NCI-H1092 (cell line): ENCODE measurements at regions not wholly inside any gene's neighbourhood (a gene's known extent, or its start where the extent isn't known, plus 50 kb on each side); places are given as distances from the start of the nearest gene placed in this dataset.

Source experiments
- DNase-seq: peaks from one replicate; lab custom pipeline; 2025; lab: John Stamatoyannopoulos, UW

DNA sequence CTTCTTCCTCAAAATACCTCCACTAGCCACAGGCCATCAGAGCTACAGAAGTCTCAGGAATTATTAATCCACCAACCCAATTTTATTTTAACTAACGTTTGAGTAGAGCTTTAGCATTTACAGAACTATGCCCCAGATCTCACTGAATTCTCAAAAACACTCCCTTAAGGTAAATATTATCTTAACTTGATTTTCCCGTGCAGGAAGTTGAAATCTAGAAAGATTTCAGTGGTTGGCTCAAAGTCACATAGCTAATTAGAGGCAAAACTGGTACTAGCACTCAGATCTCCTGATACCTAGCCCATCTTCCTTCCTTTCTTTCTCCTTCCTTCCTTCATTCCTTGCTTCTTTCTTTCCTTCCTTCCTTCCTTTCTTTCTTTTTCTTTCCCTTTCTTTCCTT is 298.3 kb downstream of the ENC1 start:
- no peak for DNase-seq

DNA sequence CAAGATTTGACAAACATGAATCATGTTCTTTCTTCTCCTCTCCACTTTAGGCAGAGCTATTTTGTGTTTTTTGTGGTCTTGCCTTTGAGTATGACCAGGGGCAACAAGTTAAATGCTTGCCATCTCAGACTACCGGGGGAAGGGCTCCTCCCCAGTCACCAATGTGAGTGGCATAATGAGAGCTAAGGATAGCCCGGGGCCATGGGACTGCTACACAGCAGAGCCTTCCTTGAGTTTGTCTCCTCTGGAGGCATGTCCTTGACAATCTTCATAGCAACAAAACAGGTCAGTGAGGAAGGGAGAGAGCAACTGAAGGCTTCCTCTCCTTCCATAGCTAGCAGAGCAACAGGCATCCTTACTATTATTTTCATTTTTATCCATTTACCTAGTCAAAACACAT is 299.3 kb downstream of the ENC1 start:
- no peak for DNase-seq

- no peak for DNase-seq
These were observed 300.1 kb downstream of the ENC1 start for GRCh38 chr5:74340476-74340875.

DNA sequence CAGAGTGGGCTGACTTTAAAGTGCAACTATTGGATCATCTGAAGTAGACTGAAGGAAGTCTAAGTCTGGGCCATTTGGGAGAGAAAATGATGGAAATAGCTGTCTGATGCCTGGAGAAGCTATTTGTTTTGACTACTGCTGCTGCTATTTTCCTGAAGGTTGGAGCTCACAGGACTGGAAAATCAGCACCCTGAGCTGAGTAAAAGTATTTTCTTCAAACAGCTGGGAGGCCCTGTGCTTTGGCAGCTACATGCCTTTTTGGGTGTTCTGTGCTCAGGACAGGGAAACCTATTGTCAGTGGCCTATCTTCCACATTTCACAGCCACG is 302.6 kb downstream of the ENC1 start:
- DNase-seq: no peak

DNA sequence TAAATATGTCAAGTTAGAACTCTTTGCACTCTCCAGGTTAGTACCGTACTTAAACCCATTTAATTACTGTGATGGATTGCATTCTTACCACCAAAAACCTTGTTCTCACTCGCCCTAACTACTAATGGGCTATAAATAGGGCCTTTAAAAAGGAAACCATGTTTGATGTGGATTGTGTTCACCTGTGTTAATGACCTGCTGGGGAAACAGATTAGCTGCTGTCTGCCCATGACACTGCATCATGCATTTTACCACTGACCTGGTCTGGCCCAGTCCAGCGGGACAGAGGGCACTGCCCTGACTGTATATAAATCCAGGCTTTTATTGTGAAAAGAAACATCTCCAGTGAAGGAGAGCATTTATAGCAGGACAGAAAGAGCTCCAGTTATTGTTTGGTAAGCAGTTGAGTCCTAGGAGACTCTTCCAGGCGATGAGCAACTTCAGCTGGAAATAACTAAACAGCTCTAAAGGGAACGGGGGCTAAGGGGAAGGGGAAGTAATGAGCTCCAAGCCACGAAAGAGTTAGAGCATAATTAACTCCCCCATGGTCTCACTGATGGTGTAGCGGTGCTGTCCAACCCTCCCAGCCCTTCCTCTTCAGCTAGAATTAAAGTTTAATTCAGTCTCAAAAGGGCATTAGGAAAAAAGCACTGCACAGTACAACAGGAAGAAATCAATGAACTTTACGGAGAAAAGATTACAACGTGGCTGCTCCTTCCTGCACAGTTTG is 303.1 kb downstream of the ENC1 start:
- DNase-seq: no peak

DNA sequence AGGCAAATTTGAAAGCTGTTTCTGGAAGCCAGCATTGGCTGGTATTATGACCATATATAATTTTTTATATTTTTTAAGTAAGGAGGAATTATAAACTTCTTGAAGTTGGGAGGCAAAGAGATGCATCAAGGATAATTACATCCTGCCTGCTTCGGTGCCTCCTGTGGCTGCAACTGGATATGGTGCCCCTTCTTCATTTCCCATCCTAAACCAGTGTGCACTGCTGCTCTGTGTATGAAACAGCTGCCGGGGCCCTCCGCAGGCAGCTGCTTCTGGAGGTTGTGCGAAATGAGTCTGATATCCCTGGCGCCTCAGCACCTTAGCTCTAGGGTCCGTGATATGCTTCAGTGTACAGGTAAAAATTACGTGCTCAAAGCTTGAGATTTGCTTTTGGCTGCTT is 304.2 kb downstream of the ENC1 start:
- peak; percentile 21 for DNase-seq

GRCh38 chr5:74334762-74335384 is 305.7 kb downstream of the ENC1 start:
- no peak for DNase-seq

DNA sequence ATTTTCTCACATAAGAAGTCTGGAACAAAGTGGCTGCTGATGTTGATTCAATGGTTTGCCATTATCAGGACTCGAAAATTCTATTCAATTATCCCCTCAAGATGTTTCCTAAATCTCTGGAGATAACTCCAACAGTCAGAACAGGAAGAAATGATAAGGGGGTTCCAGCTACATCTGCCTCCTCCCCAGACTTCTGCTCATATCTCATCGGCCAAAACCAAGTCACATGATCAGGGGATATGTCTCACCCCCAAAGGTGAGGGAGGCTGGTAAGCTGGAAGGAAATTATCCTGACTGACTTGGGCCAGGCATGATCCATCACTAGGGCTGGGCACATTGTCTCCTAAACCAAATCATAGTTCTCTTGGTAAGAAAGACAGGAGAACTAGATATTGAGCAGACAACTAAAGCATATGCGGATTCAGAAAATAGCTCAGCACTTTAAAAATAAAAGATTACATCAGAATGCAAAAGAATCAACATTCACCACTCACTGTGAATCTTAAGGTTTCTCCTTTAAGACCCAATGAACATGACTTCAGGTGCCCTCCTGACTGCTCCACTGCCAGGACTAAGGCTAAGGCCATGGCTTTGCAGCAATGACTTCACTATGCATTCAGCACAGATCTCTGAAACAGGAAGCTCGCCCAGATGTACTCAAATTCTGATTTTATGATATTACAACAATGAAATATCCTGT is 306.3 kb downstream of the ENC1 start:
- DNase-seq: no peak

- no peak for DNase-seq
These were observed 307.1 kb downstream of the ENC1 start for GRCh38 chr5:74333430-74333829.

GRCh38 chr5:74332682-74333081 is 307.8 kb downstream of the ENC1 start:
- DNase-seq: no peak

GRCh38 chr5:74332006-74332405 is 308.5 kb downstream of the ENC1 start:
- DNase-seq: no peak

DNA sequence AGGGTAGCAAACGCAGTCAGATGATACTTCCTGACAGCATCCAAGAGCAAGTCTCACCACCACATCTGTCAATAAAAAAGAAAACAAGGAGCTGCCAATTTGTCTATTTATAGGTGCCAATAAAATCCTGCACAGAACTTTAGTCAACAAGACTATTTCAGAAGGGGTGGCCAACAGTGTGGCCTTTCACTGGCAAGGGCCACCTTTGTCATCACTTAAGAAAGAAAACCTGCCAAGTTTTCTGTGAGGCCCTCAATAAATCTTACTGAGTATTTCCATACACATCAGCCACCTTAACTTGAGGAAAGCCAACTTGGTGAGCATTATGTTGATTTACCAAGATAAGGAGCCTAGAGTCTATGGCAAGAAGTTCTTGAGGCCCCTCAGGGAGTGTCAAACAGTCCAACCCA is 312.3 kb downstream of the ENC1 start:
- DNase-seq: no peak

- no peak for DNase-seq
These were observed 313.2 kb downstream of the ENC1 start for GRCh38 chr5:74327339-74327685.

DNA sequence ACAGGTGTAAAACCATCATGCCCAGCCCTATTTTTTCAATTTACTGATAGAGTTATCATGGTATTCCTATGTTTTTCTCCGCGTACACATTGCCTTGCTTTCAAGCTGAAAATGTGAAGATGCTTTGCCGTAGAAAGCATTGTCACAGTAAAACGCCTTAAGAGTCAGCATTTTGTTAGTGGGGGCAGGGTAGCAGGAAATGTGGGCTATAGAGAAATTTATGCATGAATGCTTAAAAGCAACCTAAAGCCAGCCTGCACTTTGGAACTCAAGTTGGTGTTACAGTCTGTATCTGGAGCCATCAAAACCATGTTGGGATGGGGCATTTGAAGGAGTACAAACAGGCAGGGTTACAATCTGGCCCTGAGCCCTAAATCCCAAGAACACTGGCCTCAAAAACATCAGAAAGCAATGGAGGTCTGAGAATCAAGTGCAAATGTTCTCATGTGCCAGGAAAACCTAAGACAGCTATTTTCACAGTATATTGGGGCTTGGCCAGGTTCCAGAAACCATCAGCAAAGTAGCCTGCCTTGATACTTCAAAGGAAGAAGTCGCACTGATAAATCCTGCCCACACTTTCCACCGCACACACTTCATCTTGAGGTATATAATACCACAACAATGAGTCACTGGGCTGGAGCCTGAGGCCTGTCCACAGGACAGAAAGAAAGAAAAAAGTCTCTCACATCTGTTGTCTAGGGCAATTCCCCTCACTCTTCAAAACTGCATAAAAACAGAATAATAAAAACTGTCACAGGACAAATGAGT is 313.8 kb downstream of the ENC1 start:
- no peak for DNase-seq

GRCh38 chr5:74325866-74326265 is 314.7 kb downstream of the ENC1 start:
- DNase-seq: no peak

DNA sequence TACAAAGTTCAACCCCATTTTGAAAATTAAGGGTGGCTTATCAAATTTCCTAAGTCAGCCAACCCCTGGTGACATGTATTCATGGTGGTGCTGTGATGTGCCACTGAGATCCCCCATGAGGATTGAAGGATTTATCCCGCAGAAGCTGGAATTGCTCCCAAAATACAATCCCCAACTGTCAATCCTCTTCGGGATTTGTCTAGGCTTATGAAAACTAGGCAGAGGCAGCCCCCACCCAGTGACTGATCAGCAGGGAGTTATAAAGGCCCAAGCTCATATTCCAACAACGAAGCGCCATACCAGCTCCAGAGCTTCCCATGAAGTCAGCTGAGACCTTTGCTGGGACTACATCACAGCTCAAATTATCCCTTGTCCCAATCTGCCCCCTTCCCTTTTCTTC is 316.0 kb downstream of the ENC1 start:
- no peak for DNase-seq

DNA sequence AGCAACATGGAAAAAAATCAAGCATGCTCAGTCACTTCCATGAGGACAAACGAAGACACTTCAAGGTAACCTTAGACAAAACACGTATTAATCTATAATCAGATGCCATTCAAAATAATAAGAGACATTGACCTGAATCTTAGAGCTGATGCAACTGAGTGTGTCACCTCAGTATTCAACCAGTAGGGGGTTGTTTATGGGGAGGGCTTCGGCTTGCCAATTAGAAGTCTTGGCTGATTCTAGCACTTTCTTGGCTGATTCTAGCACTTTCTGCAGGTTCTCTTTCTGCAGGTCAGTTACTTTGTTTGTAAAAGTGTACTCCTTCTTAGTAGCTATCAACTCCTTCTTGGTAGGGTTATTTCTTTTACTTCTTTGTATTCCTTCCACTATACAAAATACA is 317.6 kb downstream of the ENC1 start:
- no peak for DNase-seq

DNA sequence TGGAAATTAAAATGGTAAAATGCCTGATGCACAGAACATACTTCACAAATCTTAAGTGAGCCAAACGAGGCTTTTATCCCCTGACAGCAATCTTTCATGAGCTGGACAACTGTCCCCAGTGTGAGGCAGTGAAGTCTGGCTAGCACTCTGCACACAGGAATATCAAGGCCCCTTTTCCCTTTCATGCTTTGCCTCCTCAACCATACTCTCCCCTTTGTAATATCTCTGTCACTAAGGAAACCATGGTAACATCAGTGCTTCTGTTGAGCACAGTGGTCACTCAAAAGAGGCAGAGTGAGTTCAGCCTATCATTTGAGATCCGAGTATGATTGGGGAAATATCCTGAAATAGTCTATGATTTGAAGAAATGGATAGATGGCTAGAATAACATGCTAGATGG is 318.3 kb downstream of the ENC1 start:
- peak; percentile 5 for DNase-seq

DNA sequence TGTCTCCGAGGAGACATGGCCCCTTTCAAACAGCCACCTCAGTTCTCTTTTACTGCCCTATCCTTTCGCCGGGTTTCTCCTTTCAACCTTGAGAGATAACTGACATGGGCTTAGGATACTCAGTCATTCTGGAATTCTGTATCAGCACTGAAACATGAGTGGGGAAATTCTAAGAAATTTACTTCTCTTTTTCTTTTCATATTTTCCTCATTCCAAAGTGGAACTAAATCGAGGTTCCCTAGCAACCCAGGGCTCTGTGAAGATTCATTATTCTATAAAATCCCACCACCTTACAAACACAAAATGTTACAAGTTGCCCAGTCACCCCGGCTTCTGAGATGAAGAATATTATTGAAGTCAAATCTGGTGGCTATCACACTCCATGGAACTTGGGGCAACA is 319.2 kb downstream of the ENC1 start:
- no peak for DNase-seq

GRCh38 chr5:74320526-74320925 is 320.0 kb downstream of the ENC1 start:
- no peak for DNase-seq

- no peak for DNase-seq
These were observed 321.5 kb downstream of the ENC1 start for GRCh38 chr5:74319076-74319475.

- peak; percentile 6 for DNase-seq
These were observed 324.4 kb downstream of the ENC1 start for GRCh38 chr5:74316064-74316603.

DNA sequence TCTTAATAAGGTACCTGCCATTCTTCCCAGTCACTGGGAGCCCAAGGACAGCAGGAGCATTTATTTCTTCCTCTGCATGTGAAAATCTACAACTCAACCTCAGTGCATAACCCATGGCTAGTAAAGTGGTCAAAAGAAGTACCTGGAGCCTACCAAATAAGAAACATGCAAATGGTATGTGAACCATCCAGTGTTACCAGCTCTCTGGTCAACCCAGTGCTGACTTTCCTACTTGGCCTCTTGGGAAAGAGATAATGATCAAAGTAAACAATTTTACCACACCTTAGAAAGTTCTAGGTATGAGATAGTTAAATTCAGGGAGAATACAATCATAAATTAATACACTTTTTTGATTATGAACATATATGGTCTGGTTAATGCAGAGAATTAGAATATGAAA is 325.6 kb downstream of the ENC1 start:
- DNase-seq: no peak
